GM18951 (cell line): ENCODE measurements at regions not wholly inside any gene's neighbourhood (a gene's known extent, or its start where the extent isn't known, plus 50 kb on each side); places are given as distances from the start of the nearest gene placed in this dataset.

Experiments used
- POLR2A ChIP-seq: IDR thresholded peaks from 4 replicates; pipeline ENCODE4 v1.6.1; 2011; ENCODE audit warnings: mild to moderate bottlenecking; ENCODE audit not compliant: insufficient read length, insufficient read depth; ENCODE audit errors: extremely low read depth
- in situ Hi-C: fragments of 300-500 bp; cut with MboI; formaldehyde crosslinking; loops from one replicate; pipeline ENCODE4 v1.12.0; 2022; ENCODE audit warnings: low sequenced_read_pairs, mixed read lengths, inconsistent platforms; ENCODE audit not compliant: unreplicated experiment

DNA sequence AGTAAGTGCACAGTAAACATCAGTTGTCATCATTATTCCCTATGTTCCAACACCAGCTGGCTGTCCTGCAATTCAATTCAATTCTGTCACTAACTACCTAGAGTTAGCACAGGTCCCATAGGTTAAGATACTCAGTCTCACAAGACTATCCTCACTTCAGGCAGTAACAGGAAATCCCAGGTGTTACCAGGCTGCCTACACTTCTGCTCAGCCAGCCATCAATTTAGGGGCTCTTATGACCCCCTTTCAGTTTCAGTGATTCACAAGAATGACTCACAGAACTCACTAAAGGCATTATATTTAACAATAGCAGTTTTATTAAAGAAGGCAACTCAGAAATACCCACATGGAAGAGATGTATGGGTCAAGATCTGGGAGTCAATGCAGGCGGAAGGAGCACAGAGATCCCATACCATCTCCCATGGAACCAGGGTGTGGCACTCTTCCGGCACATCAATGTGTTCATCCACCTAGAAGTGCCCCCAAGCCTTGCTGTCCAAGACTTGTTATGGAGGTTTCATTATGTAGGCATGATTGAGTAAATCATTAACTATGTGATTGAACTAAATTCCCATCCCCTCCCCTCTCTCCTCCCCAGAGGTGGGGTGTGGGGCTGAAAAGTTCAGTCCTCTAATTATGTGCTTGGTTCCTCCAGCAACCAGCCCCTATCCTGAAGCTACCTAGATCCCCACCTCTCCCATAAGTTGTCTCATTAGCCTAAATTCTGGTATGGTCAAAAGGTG, 120.8 kb upstream of the WSCD2 start:
- TF ChIP-seq POLR2A: no peak
- in situ Hi-C loops: no loop called here

- TF ChIP-seq POLR2A: no peak
- in situ Hi-C loops: no loop called here
Measured at GRCh38 chr12:108009442-108010070, 119.5 kb upstream of the WSCD2 start.

DNA sequence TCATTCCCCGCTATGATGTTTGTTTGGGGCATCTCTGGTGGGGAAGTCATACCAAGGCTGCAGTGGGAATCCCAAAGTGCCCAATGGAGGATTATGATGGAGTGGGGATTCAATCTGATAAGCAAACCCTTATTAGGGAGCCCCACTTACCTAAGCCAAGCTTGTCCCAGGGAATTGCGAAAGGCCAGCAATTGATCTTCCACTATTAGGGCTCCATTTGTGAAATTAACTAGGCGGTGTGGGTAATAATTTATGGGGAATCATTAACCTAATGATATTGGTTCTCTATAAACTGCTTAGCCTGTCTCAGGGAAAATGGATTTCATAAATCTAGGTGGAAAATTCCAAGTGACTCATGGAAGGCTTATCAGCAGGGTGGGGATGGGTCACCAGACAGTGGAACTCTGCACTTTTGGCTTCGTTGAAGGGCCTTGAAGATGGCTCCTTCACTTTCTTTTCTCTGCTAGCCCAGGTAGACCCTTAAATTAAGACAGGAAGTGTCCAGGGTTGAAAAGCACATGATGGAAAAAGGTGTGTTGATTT, 113.0 kb upstream of the WSCD2 start:
- in situ Hi-C loops: no loop called here
- no peak for TF ChIP-seq POLR2A

GRCh38 chr12:108017472-108018057, 111.5 kb upstream of the WSCD2 start:
- TF ChIP-seq POLR2A: no peak
- in situ Hi-C loops: no loop called here

GRCh38 chr12:108019862-108020261, 109.2 kb upstream of the WSCD2 start:
- in situ Hi-C loops: no loop called here
- TF ChIP-seq POLR2A: no peak

DNA sequence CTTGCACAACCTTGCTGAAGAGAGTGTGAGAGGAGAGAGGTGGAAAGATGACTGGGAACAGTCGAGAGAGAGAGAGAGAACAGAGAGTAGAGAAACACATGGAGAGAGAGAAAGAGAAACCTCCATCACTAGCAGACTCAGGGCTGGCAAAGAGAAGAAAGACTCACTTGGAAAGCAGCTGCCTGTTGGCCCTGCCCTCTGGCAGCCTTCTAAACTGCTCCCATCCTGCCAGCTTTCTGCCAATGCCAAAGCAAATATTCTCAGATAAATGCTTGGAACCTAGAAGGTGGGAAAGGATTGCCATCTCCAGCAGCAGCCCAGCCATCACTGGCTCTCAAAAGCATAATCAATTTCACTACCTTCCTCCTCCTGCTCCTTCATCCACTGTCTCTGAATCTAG, 107.9 kb upstream of the WSCD2 start:
- in situ Hi-C loops: no loop called here
- TF ChIP-seq POLR2A: no peak

DNA sequence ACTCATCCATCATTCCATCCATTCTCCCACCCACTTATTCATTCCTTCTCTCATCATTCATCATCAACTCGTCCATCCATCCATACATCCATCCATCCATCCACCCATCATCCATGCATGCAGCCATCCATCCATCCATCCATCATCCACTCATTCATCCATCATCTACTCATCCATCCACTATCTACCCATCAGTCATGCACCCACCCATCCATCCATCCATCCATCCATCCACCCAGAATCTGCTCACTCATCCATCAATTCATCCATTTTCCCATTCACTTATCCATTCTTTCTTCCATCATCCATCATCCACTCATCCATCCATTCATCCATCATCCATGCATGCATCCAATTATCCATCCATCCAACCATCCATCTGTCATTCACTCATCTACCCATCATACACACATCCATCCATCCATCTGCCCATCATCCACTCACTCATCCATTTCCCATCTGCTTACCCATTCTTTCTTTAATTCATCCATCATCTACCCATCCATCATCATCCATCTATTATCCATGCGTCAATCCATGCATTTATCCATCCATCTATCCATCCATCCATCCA, 107.1 kb upstream of the WSCD2 start:
- in situ Hi-C loops: no loop called here
- TF ChIP-seq POLR2A: no peak

DNA sequence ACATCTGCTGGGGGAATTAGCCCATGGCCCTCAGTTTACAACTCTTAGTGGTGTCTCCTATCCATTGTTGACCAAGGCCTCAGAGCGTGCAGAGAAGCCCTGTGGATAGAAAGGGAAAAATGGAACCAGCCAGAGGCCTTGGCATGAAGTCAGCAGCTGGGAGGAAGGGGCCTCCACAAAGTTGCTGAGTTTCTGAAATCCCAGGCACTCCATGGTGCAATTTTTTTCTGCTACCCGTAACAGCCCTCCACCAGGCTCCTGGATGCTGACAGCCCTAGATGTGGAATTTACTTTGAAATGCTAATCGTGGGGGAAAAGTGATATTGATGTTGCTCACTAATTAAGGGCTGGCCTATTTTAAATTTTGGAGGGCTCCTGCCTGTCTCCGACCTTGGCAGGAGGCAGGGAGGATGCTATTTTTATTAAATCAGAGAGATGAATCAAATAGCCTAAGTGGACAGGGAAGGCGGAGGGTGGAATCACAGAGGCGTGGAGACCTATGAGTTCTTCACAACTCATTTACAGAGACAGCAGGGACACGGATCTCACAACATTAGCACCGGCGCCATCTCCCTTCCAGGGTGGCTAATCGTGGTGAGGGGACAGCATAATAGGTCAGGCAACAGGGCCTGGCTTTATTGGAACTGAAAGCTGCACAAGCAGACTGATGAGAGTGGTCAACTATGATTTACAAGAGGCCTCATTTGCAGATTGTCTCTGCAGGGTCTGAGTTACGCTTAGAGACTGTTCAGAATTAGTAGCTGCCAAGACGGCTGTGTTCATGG, 99.8 kb upstream of the WSCD2 start:
- in situ Hi-C loops: no loop called here
- no peak for TF ChIP-seq POLR2A

- TF ChIP-seq POLR2A: no peak
- in situ Hi-C loops: no loop called here
Measured at GRCh38 chr12:108033090-108033489, 96.0 kb upstream of the WSCD2 start.

DNA sequence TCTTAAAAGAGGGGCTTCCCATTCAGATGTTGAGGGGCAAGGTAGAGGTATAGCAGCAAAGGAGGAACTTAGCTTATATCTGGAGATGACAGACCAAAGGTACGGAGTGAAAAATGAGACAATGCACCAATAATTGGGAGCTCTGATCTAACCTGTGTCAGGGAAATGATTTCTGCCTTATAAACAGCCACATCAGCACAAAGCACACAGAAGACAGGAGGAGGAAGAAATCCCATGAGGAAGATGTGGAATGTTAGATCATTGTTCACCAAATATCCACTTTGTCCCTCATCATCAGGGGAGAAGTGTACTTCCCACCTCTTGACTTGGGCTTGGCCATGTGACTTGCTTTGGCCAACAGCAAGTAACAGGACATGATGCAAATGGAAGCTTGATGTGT, 93.7 kb upstream of the WSCD2 start:
- in situ Hi-C loops: no loop called here
- no peak for TF ChIP-seq POLR2A

DNA sequence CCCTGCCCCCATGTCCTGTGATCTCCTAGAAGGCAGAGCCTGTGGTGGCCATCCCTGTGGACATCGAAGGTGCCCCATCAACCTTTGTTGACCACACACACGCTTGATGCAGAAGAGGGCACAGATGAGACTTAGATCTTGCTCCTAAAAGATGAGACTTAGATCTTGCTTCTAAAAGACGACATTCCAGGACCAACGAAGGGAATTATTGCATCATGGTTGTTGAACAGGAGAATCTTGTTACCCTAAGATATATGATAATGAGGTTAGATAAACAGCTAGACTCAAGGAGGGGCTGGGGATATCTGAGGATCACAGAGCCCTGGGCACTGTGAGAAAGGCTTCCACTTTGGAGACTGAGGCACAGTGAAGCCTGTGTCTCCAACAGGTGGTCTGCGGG, 91.1 kb upstream of the WSCD2 start:
- in situ Hi-C loops: no loop called here
- no peak for TF ChIP-seq POLR2A

GRCh38 chr12:108039794-108040193, 89.3 kb upstream of the WSCD2 start:
- in situ Hi-C loops: no loop called here
- no peak for TF ChIP-seq POLR2A

GRCh38 chr12:108040947-108041346, 88.1 kb upstream of the WSCD2 start:
- in situ Hi-C loops: no loop called here
- TF ChIP-seq POLR2A: no peak
